ENCODE measurements at regions not wholly inside any gene's neighbourhood (a gene's known extent, or its start where the extent isn't known, plus 50 kb on each side); places are given as distances from the start of the nearest gene placed in this dataset.
"Not testable (repeated sequence)": the region's sequence is repeated elsewhere in the genome, so short reads cannot be mapped to it uniquely, and the experiment has no call there.

GRCh38 chr7:6938284-6938683 lies 112.2 kb upstream of the CCZ1B start:
- TF ChIP-seq, protein P1, sequence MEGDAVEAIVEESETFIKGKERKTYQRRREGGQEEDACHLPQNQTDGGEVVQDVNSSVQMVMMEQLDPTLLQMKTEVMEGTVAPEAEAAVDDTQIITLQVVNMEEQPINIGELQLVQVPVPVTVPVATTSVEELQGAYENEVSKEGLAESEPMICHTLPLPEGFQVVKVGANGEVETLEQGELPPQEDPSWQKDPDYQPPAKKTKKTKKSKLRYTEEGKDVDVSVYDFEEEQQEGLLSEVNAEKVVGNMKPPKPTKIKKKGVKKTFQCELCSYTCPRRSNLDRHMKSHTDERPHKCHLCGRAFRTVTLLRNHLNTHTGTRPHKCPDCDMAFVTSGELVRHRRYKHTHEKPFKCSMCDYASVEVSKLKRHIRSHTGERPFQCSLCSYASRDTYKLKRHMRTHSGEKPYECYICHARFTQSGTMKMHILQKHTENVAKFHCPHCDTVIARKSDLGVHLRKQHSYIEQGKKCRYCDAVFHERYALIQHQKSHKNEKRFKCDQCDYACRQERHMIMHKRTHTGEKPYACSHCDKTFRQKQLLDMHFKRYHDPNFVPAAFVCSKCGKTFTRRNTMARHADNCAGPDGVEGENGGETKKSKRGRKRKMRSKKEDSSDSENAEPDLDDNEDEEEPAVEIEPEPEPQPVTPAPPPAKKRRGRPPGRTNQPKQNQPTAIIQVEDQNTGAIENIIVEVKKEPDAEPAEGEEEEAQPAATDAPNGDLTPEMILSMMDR (IDR thresholded peaks at IDR 0.05; ENCODE audit: low read length), result peak; percentile 38
- not testable (repeated sequence) for TF ChIP-seq EZH2phosphoT487 (IDR thresholded peaks at IDR 0.05; ENCODE audit: low read length); EZH2 (optimal IDR thresholded peaks at IDR 0.05; ENCODE audit: low read depth, low read length)
